ENCODE measurements at regions not wholly inside any gene's neighbourhood (a gene's known extent, or its start where the extent isn't known, plus 50 kb on each side); places are given as distances from the start of the nearest gene placed in this dataset.
"Not testable (repeated sequence)": the region's sequence is repeated elsewhere in the genome, so short reads cannot be mapped to it uniquely, and the experiment has no call there.

GRCh38 chr10:81135851-81136250 is 598.1 kb downstream of the SH2D4B start:
- no peak for DNase-seq

GRCh38 chr10:81136261-81136660 is 598.6 kb downstream of the SH2D4B start:
- no peak for DNase-seq

DNA sequence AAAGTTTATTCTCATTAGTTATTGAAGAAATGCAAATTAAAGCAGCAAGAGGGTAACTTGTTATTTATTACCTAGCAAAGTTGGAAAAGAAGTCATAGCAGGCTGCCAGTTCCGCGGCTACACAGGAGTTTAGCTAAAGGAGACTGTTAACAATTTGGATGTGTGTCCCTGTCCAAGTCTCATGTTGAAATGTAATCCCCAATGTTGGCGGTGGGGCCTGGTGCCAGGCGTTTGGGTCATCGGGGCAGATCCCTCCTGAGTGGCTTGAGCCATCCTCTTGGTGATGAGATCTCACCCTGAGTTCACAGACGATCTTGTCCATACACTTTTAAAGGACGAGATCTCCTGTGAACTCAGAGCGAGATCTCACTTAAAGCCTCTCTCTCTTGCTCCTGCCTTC is 608.3 kb downstream of the SH2D4B start:
- no peak for DNase-seq

- DNase-seq: no peak
Measured at GRCh38 chr10:81146436-81146835, 608.7 kb downstream of the SH2D4B start.

DNA sequence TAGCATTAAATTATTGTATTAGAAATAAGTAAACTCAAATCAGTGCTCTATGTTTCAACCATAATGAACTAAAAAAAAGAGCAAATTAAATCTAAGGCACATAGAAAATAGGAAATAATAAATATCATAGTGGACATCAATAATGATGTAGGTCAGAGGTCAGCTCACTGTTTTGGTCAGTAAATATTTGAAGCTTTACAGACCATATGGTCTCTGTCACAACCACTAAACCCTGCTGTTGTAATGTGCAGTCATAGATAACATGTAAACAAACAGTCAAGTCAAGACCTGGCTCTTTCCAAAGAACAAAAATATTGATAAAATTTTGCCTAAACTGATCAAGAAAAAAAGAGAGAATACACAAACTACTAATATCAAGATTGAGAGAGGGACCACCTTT is 615.0 kb downstream of the SH2D4B start:
- DNase-seq: no peak

- no peak for DNase-seq
Measured at GRCh38 chr10:81157681-81158080, 620.0 kb downstream of the SH2D4B start.

DNA sequence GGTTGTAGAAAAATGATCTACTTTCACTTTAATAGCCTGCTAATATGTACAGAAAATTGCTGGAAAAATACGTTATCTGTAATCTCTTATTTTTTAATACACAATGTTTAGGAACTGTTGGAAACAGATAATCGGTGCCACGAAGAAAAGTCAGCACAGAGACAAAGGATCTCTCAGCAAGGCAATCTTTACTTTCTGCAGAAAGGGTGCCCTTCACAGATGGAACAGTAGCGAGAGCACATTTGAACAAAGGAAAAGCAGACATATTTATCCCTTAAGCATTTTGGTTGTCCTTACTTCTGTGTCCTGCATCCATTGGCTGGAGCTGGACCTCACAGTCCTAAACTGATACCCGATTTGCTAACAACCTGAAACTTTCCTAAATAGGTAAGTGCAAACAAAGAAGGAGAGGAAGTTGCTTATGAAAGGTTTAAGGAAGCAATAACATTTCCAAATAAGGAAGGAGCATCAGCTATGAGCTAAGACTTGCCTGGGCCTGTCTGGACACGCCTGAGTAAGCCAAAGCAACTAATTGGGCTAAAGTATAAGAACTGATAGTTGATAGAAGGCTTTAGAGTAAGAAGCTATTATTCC is 640.0 kb downstream of the SH2D4B start:
- no peak for DNase-seq

DNA sequence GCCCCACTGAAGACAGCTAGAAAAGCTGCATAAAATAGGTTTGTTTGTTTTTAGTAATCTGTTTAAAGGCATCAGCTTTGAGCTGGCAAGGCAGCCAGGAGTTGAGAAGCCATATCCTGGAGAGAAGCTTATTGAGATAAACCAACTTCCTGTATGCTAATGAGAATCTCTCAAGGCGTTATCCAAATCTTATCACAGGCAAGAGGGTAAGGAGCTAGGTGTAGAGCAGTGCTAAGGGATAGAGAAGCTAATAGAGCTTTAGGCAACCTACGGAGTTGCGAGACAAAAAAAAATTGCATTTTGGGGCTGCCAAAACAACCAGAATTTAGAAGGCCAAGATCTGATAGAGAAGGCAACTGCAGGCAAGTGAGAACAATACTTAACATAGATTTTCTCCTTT is 641.6 kb downstream of the SH2D4B start:
- DNase-seq: no peak

GRCh38 chr10:81179805-81180452 is 642.2 kb downstream of the SH2D4B start:
- DNase-seq: no peak

DNA sequence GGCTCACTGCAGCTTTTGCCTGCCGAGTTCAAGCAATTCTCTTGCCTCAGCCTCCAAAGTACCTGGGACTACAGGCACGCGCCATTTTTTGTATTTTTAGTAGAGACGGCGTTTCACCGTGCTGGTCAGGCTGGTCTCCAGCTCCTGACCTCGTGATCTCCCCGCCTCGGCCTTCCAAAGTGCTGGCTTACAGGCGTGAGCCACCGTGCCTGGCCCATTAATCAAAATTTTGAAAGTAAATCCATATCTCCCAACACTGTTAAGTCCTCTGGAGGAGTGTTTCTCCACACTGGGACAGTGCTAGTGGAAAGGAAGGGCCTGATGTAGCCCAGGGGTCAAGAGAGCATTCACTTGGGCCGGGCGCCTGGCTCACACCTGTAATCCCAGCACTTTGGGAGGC is 644.6 kb downstream of the SH2D4B start:
- no peak for DNase-seq

- no peak for DNase-seq
Measured at GRCh38 chr10:81192221-81192788, 654.6 kb downstream of the SH2D4B start.

DNA sequence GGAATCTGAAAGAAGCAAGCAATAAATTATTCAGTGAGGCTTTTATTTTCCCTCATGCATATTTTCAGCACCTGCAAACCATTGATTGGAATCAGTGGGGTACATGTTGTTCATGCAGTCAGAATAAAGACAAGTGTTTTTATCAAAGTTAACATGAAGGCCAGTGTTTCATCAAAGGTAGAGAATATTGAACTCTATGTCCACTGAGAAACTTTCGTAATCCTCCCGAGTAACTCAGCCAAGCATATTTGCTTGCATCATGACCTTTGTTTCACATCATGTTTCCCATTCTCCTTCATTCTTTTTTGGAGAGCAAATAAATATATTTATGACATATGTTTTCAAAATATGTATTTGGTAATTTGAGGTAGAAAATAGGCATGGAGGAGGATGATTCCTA is 663.1 kb downstream of the SH2D4B start:
- no peak for DNase-seq

DNA sequence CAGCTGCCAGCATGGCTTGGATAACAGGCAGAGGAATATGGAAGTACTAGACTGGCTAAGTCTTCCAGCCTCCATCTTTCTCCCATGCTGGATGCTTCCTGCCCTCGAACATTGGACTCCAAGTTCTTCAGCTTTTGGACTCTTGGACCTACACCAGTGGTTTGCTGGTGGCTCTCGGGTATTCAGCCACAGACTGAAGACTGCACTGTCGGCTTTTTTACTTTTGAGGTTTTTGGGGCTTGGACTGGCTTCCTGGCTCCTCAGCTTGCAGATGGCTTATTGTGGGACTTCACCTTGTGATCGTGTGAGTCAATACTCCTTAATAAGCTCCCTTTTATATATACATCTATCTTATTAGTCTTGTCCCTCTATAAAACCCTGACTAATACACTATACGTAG is 667.6 kb upstream of the NRG3 start:
- DNase-seq: not testable (repeated sequence)

- DNase-seq: no peak
Measured at GRCh38 chr10:81213370-81213769, 661.6 kb upstream of the NRG3 start.

DNA sequence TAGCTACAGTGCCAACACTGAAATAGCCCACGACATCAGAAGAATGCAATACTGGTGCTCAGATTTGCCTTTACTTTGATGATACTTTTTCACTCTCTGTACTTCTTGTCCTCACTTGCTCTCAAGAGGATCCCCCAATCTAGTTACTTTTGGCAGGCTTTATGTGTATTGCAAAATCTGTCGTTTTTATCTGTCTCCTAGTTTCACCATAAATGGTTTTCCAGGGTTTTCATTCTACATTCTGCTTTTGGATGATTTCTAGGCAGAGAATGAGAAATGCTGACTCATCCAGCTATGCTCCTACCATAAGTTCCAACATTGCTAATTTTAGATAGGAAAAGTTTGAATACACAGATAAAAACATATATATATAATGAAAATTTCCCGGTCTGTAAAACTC is 659.5 kb upstream of the NRG3 start:
- DNase-seq: no peak

DNA sequence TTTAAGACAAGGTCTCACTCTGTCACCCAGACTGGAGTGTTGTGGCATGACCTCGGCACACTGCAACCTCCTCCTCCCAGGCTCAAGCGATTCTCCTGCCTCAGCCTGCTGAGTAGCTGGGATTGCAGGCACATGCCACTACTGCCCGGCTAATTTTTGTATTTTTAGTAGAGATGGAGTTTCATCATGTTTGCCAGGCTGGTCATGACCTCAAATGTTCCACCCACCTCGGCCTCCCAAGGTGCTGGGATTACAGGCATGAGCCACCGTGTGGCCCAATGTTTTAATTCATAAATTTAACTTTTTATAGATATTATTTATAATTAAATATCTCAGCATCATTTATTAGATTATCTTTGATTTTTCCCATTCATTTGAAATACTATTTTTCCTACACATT is 658.0 kb upstream of the NRG3 start:
- DNase-seq: no peak

GRCh38 chr10:81218307-81218706 is 656.7 kb upstream of the NRG3 start:
- DNase-seq: no peak

DNA sequence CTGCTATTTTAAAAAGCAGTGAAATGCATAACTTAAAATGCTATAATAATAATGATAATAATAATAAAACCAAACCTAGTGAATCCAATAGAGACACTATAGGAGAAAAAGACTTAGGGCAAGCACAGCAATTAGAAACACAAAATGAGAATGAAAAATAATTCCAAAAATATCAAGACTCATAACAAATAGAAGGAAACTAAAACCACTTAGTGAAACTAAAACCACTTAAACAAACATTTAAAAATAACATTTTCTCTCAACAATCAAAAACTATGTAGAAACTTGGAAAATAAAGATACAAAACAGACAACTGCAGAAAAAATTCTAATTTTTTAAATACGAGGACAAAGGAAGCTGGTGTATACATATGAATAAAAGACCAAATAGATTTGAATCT is 655.2 kb upstream of the NRG3 start:
- DNase-seq: no peak

DNA sequence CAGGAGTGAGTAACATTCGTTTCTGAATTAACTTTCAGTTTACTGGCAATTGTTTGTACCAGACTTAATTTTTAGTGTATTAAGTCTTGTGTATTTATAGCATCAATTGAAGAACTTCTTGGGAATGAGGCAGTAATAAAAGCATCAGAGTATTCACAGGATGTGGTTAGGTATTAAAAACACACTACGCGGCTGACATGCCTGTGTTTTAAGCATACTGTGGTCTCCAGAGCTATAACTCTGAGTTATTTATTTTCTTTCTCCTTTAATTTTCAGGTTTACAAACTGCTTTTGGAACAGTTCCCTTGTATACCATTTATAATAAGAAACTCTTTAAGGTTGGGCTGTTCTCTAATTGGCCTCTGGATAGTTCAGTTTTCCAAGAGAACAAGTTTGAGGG is 626.1 kb upstream of the NRG3 start:
- no peak for DNase-seq

GRCh38 chr10:81251457-81252115 is 623.4 kb upstream of the NRG3 start:
- DNase-seq: no peak

- not testable (repeated sequence) for DNase-seq
Measured at GRCh38 chr10:81264991-81265390, 610.0 kb upstream of the NRG3 start.

- DNase-seq: no peak
Measured at GRCh38 chr10:81270051-81270450, 604.9 kb upstream of the NRG3 start.

DNA sequence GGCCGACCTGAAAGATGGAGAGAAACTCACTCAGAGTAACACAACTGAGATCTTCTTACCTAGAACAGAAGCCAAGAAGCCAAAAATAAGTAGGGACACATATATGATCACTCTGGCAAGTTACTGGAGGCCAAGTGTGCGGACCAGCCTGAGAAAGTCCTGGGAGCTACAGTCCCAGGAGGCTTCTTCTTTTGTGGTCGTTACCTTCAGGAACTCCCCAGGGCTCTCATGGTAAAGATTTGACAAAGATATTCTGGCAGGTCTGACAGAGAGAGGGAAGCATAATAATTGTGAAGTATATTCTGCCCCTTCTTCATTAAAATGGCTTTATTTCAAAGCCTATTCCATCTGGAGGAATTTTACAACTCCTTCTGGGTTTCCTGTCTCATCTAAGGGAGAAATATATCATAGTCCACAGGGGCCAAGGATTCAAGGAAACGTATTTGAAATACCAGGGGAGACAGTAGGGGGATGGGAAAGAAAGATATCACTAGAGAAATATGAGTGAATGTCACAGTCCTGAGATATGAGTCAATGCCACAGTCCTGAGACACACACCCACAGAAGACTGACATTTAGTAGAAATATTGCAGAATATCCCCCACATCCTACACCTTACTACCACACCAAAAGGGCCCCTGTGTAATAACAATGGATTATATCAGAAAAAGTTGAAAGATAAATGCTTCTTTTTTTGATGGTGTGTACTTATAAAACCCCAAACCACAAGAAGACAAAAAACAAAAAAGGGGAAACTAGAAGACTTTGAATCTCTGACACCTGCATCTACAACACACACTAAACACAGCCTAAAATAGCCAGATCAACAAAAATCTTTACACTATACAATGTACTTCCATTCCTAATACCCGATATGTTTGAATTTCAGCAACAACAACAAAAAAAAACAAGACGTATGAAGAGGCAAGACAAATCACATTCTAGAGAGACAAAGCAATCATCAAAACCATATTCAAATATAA is 594.2 kb upstream of the NRG3 start:
- no peak for DNase-seq

Data from activated T-cell treated with anti-CD3 and anti-CD28 coated beads, Interleukin-2, amount 50 U/mL, for 1 hour (primary cell).